Suppressor macrophage treated with lipopolysaccharide for 1 hour (primary cell): ENCODE measurements at regions not wholly inside any gene's neighbourhood (a gene's known extent, or its start where the extent isn't known, plus 50 kb on each side); places are given as distances from the start of the nearest gene placed in this dataset.

Experiments
- DNase-seq, 3 donors: peaks; one replicate each; pipeline ENCODE4 v3.0.0-alpha.2; 2020 to 2022

DNA sequence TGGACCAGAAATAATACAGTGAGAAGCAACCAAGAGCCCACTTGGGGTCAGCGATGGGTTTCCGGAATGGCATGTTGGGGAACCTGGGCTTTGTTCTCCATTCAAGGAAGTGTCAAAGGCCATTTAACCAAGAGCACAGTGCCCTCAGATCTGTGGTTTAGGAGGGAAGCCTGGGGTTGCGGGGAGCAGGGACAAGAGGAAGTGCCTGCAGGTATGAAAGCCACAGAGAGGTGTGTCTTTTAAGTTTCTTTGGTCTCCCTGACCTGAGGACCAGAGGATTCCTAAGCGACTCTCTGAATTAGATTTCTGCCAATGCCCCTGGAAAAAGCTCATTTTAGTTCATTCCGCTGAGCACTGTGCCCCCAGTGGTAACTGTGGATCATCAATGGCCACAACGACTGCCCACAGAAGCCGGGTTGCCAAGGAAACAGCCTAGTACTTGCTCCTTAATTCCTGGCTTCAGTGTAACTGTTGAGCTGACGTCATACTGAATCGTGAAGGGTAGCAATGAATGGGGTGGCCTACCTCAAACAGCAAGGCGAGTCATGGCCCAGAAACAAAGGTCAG, 107.3 kb upstream of the SPIN1 start:
- peak in 1 of 3 donors; percentile 17 for DNase-seq

DNA sequence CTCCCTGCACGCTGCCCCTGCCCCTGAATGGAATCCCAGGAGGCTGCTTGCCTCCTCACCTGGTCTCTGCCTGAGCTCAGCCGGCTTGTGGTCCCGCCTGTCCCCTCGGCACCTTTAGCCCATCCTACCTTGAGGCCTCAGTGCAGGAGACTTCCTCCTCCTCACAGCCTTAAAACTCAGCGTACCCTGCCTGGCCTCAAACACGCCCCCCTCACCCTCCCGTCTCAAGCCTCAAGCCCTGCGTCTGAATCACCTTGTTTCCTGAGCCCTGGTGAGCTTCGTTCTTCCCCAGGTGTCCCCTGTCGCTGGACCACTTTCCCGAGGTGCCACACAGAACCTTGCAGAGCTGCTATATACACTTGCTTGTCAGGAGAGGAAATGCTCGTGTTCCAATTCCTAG, 110.2 kb upstream of the SPIN1 start:
- no peak for DNase-seq

DNA sequence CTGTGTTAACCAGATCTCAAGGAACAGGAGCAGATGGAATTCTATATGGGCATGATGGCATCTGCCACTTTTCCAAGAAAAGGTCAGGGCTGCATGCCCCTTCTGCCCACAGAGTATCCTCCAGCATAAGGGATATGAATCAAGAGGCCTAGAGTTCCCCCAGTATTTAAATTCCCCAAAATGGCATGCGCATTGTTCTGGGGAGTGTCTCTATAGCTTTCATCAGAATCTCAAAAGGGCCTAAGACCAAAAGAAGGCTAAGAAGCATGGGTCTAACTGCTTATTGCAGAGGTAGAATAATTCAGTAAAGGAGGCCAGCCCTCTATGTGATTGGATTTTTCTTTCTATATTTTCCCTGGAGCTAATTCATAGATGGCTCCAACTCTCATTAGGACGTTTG, 114.2 kb upstream of the SPIN1 start:
- no peak for DNase-seq

DNA sequence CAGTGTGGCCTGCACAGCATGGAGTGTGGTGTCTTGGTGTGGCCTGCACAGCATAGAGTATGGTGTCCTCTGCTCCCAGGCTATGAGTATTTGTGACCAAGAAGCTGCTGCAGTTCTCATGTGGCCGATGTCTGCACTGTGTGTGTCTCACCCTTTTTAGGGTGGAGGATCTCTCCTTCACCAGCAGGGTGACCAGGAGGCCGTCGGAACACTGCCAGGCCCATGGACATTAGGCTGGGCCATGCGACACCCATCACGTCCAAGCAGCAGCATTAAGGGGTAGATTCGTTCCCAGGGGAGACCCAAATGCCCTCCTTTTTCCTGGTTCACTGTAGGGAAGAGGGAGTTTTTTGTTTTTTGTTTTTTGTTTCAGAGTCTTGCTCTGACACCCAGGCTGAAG, 115.3 kb upstream of the SPIN1 start:
- DNase-seq, result no peak

DNA sequence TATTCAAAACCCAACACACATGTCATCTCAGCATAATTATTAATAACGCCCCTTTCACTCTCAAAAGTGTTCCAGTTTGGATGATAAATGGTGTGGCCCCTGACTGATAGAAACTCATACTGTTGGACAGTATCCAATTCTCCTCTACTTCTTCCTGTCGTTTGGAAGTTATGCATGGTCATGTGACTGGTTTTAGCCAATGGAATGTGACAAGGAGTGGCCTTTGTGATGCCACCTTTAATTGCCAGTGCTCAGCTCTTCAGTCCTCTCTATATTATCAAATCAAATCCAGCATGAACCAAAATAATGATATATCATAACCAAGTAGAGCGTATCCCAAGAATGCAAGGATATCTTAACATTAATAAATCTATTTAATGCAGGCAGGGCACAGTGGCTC, 117.8 kb upstream of the SPIN1 start:
- DNase-seq, result no peak

DNA sequence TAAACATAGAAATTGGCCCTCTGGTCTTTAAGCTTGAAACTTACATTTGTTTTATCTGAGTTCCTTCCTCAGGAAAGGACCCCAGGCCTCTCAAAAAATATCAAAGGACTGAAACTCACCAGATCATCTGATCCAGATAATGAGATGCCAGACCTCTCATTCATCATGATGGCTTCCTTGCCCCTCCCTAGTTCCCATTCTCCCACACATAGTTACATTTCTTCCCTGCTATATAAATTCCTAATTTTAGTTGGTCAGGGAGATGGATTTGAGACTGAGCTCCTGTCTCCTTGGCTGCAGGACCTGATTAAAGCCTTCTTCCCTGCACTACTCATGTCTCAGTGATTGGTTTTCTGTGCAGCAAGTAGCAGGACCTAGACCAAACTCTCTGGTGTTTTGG, 119.4 kb upstream of the SPIN1 start:
- no peak for DNase-seq

DNA sequence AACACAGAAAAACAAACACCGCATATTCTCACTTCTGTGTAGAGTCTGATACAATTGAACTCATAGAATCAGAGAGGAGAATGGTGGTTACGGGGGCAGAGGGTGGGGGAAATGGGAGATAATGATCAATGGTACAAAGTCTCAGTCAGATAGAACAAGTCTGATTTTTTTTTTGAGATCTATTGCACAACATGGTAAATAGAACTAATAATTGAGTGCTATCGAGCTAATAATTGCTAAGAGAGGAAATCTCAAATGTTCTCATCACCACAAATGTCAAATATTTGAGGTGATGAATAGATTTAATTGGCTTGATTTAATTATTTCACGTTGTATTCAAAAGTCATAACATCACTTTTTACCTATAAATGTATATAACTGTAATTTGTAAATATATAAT, 121.0 kb upstream of the SPIN1 start:
- DNase-seq, result no peak

DNA sequence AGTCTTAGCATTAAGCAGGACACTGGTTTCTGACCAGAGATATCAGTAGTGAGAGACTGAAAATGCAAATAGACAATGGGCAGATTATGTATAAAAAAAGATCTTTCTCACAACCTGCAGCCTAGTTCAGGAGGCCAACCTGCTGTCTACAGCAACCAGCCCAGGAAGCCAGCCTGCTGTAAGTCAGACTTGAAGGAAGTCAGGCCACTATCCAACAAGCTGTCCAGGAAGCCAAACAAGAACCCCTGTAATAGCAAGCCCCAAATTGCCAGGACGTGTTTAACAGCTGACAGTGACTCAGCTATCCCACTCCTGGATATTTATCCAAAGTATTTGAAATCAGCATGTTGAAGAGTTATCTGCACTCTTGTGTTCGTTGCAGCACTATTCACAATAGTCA, 121.8 kb upstream of the SPIN1 start:
- DNase-seq, result no peak

DNA sequence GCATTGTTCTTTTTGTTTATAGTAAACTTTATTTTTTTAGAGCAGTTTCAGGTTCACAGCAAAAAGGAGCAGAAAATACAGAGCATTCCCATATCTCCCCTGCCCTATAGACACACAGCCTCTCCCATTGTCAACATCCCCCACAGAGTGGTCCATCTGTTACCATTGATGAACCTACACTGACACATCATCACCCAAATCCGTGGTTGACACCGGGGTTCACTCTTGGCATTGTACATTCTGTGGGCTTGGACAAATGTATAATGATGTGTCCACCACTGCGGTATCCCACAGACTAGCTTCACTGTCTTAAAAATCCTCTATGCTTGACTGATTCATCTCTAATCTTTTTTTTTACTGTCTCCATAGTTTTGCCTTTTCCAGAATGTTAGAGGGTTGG, 120.7 kb upstream of the SPATA31C2 start:
- DNase-seq, result no peak

DNA sequence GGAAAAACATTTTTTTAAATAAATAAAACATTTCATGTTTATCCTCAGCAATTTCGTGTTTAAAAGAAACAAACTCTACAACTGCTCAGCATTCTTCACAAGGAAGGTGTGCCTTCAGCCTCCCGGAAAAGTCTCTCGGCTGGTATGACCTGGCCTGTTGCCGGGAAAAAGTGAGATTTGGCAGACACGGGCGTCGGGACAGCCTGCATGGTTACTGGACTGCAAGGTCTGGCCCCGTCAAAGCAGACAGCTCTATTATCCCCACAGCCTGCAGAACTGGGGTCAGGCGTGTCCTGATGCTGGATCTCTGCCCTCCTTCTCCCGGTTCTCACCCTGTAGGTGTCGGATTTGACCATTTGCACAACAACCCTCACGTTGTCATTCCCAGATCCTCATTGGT, 120.3 kb upstream of the SPATA31C2 start:
- no peak for DNase-seq

DNA sequence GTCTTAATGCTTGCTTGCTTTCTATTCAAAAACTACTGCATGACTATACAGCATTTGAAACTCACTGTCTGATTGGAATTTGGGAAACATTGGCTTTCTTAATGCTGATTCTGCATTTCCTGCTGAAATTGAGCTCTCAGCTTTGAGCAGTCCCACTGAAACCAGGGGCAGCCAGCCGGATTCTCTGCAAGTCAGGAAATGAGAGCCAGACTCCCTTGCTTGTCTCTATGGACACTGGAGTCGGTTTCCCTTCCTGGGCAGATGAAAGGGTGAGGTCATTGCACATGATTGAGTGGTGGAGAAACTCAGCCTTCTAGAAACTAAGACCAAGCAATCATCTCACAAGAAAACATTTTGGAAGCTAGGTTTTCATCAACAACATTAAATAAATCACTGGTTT, 119.7 kb upstream of the SPATA31C2 start:
- DNase-seq, result peak; percentile 27 to 45 (median 33)

DNA sequence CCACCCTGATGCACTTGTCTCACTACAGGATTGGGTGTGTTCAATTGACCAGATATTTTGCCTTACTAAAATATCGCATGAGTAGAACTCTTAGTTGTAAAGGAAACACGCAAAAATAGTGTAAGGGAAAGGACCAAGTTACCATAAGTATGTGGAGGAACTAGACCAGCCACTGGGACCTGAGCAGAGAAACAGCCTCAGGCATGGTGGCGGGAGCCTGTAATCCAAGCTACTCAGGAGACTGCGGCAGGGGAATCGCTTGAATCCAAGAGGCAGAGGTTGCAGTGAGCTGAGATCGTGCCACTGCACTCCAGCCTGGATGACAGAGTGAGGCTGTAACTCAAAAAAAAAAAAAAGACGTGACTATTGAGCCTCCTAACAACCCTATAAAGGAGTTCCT, 117.9 kb upstream of the SPATA31C2 start:
- no peak for DNase-seq

DNA sequence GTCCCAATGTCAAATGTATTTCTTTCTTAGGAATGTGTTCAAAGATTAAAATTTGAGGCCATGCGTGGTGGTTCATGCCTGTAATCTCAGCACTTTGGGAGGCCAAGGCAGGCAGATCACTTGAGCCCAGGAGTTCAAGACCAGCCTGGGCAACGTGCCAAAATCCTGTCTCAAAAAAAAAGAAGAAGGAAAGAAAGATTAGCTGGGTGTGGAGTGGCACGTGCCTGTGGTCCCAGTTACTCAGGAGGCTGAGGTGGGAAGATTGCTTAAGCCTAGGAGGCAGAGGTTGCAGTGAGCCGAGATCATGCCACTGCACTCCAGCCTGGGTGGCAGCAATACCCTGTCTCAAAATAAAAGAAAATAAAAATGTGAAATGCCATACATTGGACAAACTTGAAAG, 117.5 kb upstream of the SPATA31C2 start:
- peak in 2 of 3 donors; percentile 17 to 21 for DNase-seq

DNA sequence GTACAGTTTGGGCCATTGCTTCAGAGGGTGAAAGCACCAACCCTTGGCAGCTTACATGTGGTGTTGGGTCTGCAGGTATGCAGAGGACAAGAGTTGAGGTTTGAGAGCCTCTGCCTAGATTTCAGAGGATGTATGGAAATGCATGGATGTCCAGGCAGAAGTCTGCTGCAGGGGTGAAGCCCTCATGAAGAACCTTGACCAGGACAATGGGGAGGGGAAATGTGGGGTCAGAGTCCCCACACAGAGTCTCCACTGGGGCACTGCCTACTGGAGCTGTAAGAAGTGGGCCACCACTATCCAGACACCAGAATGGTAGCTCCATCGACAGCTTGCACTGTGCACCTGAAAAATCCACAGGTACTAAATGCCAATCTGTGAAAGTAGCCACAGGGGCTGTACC, 113.6 kb upstream of the SPATA31C2 start:
- no peak for DNase-seq

DNA sequence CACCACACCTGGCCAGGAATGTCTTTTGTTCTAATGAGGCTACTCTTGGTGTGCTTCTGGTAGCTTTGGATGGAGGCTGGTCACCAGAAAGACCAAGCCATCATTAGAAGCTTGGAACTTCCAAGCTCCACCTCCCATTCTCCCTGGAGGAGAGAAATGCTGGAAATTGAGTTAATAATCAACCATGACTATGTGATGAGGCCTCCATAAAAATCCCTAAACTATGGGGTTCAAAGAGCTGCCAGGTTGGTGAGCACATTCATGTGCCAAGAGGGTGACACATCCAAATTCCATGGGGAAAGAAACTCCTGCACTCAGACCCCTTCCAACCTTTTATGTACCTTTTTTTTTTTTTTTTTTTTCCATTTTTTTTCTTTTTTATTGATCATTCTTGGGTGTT, 105.5 kb upstream of the SPATA31C2 start:
- DNase-seq, result no peak

DNA sequence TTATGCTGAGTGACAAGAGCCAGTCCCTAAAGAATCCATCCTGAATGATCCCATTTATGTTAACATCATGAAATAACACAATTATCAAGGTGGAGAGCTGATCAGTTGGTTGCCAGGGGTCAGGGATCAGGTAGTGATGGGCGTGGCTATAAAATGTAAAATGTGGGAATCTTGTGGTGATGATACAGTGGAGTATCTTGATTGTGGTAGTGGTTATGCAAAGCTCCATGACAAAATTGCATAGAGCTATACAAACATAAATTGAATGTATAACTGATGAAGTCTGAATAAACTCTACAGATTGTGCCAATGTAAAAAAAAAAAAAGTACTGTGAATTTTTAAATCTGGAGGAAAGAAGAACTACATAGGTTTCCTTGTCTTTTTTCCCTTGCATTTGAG, 104.6 kb upstream of the SPATA31C2 start:
- DNase-seq, result no peak

DNA sequence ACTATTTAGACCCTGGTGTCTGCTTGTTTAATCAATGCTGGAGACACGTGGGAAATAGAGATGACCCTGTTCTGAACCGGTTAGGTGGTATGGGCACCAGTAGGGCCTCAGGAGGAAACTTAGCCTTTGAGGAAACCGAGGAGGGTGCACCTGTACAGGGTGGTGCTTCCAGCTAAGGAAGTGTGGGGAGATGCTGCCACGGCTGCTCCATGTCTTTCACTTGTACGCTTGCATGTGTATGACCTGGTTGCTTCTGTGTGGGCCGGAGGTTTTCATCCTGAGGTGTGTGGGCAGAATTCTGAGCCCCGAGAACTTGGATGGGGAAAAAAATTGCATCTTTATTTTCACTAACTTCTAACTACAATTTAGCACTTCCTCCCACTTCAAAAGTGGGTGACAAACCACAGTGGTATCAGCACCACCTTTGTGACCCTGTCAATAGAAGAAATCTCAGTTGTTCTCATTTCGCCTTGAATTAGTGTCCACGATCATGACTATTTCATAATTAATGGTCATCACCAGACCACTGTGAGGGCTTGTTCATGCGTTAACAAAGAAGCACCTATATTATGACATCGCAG, 99.8 kb upstream of the SPATA31C2 start:
- DNase-seq, result no peak

DNA sequence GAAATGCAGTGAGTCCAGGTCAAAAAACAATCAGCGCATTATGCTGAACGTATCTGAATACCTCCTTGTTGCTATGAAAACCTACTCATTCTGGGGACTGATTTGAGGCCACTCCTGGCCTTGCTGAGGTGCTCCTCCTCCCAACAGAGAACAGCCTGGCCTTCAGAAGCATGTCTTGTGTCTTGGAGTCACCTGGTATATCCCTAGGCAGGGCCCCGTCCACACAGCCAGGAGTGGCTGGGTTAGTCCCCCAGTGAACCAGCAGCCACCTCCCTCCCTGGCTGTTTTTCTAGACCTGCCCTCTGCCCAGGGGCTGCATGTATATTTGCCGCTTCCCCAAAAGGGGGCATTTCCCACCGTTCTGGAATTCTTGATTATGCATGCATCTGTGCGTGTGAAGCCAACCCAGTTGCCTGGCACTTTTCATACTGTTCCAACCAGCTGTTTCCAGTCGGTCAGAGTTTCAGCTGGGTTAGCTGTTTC, 99.2 kb upstream of the SPATA31C2 start:
- no peak for DNase-seq

DNA sequence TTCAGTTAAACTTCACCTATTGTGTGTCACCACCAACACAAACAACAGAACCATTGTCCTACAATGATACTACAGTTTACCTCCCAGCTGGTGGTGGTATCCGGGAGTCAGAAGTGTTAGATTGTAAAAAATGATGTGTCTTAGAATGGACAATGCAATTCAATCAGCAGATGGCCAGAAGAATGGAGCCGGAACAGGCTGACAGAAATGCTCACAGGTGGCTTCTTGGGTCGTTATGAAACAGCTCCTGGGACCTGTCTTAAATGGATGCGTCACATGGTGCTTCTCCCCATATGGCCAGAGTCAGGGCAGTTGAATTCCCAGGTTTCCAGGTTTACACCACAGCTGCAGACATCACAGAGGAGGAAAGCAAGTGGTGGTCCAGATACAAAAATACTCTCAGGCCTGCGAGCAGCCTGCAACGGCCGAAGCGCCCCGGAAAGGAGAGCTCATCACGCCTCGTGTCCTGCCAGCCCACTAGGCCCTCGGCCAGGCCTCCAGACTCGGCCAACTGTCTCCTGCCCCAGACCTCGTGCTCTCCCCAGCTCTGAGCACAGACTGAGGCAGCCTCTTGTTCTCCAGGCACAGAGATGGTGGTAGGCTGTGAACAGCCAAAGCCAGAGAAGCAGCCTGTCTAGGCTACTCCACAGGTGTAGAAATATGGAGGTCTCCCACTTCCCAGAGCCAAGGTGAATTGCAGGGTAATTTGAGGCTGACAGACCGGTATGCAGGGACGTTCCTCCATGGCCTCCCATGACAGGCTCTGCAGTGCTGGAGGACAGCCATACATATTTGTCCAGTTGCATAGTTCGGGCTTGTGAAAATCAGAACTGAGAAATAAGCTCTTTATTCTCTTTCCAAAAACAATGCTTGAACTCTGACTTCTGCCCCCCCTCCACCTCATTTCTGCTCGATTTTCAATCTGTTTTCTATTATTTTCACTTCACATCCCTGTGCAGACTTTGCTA, 98.5 kb upstream of the SPATA31C2 start:
- no peak for DNase-seq

DNA sequence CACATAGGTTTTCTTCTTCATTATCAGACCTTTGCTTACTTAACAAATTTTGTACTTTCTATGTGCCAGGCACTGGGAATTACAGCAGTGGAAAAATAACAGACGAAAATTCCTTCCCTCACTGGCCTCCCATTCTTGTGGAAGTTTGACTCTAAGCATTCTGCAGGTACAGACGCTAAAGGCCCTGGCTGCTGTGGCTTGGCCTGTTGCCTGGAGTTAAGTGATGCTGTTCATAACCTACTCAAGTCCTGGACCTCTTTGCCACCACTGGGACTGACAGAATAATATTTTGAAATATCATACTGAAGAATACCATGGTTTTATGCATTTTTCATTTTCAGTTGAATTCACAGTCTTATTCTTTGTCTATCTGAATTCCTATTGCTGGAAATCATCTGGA, 97.3 kb upstream of the SPATA31C2 start:
- DNase-seq, result no peak

DNA sequence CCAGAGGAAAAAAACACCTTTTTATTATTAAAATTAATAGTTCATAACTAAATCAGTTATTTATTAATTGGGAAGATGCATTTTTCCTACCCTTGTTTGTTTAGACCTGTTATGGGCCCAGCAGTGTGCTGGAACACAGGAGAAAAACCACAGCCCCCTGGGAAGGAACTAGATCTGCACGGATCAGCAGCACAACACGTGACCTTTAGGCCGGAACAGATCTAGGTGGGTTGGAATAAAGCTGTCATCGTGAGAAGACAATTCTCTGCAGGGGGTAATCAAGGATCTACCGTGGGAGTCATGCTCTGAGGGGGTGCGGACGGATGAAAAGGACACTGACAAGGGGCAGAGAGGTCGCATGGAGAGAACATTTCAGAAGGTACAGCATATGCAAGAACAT, 95.8 kb upstream of the SPATA31C2 start:
- no peak for DNase-seq

DNA sequence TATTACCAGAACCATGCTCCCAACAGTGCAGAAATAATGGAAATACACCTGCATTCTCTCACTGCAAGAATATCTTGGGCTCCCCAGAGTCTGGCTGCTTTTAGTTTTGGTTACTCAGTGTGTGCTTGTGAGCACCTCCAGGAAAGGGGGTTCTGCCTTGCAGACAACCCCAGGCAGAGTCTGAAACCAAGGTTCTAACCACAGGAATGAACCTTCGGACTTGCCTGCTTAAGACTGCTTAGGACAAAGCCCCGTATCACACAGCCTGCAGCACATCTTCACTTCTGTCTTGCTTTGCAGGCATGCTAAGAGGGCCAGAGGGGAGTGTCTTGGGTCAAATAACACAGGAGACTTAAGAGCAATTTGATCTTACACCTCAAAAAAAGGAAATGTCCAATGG, 94.8 kb upstream of the SPATA31C2 start:
- no peak for DNase-seq

DNA sequence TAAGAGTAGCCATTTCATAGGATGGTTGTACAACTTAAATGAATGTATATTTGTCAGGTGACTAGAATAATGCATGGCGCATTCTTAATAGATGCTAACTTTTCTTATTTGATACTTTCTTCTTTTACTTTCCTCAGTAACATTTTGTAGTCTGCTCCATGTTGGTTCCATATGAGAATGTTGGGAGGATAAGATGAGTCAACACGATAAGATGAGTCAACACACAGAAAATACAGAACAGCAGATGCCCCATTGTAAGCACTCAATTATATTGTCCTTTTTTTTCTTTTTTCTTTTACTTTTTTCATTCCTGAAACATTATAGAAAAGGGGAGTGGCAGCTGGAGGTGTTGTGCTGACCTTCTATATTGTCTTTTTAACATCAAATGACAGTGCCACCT, 92.3 kb upstream of the SPATA31C2 start:
- DNase-seq, result no peak

DNA sequence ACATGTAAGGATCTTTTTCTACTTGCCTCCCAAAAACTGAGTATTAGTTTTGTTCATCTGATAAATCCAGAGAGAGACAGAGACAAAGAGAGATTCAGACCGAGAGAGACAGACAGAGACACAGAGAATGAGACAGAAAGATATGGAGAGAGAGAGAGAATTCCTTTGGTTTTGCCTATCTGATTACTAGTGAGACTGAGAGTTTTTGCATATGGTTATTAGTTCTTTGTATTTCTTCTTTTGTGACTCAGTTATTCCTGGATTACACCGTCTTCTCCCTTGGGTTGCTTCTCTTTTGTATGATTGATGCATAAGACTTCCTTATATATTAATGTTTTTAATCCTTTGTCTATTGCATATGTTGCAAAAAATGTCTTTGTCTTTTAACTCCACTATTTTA, 91.2 kb upstream of the SPATA31C2 start:
- DNase-seq, result no peak
